Fibroblast of mammary gland (primary cell): ENCODE measurements at regions not wholly inside any gene's neighbourhood (a gene's known extent, or its start where the extent isn't known, plus 50 kb on each side); places are given as distances from the start of the nearest gene placed in this dataset.

ENCODE experiments used
- DNase-seq: peaks from one replicate; pipeline ENCODE4 v3.0.0-alpha.2; 2010; ENCODE audit warnings: low read depth
- H3K4me3 ChIP-seq: 2 replicates; pipeline ENCODE4 v1.5.1; 2011; ENCODE audit warnings: low read depth, mild to moderate bottlenecking, low read length, moderate library complexity; ENCODE audit not compliant: control insufficient read depth
- CTCF ChIP-seq: conservative IDR thresholded peaks from 2 replicates; pipeline ENCODE4 v1.5.1; 2011; ENCODE audit warnings: low read depth, low read length, inconsistent platforms; ENCODE audit not compliant: control insufficient read depth, insufficient read depth

GRCh38 chr9:108194154-108194553 is 661.6 kb downstream of the ACTL7B start:
- no peak for TF ChIP-seq CTCF
- no peak for DNase-seq
- no peak overlapping the region for H3K4me3 ChIP-seq

- no peak for TF ChIP-seq CTCF
- H3K4me3 ChIP-seq: no peak overlapping the region
- no peak for DNase-seq
These were observed 662.6 kb downstream of the ACTL7B start for GRCh38 chr9:108193026-108193710.

GRCh38 chr9:108191065-108191464 is 664.7 kb downstream of the ACTL7B start:
- no peak for DNase-seq
- H3K4me3 ChIP-seq: no peak overlapping the region
- TF ChIP-seq CTCF: no peak

- no peak overlapping the region for H3K4me3 ChIP-seq
- no peak for DNase-seq
- TF ChIP-seq CTCF: no peak
These were observed 666.8 kb downstream of the ACTL7B start for GRCh38 chr9:108188976-108189375.

GRCh38 chr9:108188482-108188881 is 667.3 kb downstream of the ACTL7B start:
- no peak for TF ChIP-seq CTCF
- DNase-seq: no peak
- H3K4me3 ChIP-seq: no peak overlapping the region

- no peak for TF ChIP-seq CTCF
- H3K4me3 ChIP-seq: no peak overlapping the region
- DNase-seq: peak; percentile 72
These were observed 669.0 kb downstream of the ACTL7B start for GRCh38 chr9:108186642-108187395.
